ENCODE measurements at regions not wholly inside any gene's neighbourhood (a gene's known extent, or its start where the extent isn't known, plus 50 kb on each side); places are given as distances from the start of the nearest gene placed in this dataset.
"Not testable (repeated sequence)": the region's sequence is repeated elsewhere in the genome, so short reads cannot be mapped to it uniquely, and the experiment has no call there.

- not testable (repeated sequence) for DNase-seq
Measured at GRCh38 chr16:29327631-29328408, 78.7 kb downstream of the NPIPB11 start.

GRCh38 chr16:29326164-29327125 lies 80.1 kb downstream of the NPIPB11 start:
- DNase-seq: not testable (repeated sequence)

GRCh38 chr16:29323725-29324124 lies 82.8 kb downstream of the NPIPB11 start:
- DNase-seq: not testable (repeated sequence)

GRCh38 chr16:29321585-29321984 lies 84.9 kb downstream of the NPIPB11 start:
- no peak for DNase-seq

GRCh38 chr16:29321000-29321393 lies 85.5 kb downstream of the NPIPB11 start:
- no peak for DNase-seq

- no peak for DNase-seq
Measured at GRCh38 chr16:29320274-29320999, 86.1 kb downstream of the NPIPB11 start.

- no peak for DNase-seq
Measured at GRCh38 chr16:29319726-29320125, 86.8 kb downstream of the NPIPB11 start.

GRCh38 chr16:29318561-29318968 lies 87.9 kb downstream of the NPIPB11 start:
- not testable (repeated sequence) for DNase-seq

- DNase-seq: no peak
Measured at GRCh38 chr16:29318037-29318436, 88.5 kb downstream of the NPIPB11 start.

- DNase-seq: no peak
Measured at GRCh38 chr16:29317269-29317668, 89.2 kb downstream of the NPIPB11 start.

- no peak for DNase-seq
Measured at GRCh38 chr16:29316761-29317183, 89.7 kb downstream of the NPIPB11 start.

- DNase-seq: no peak
Measured at GRCh38 chr16:29315916-29316517, 90.5 kb downstream of the NPIPB11 start.

- no peak for DNase-seq
Measured at GRCh38 chr16:29315046-29315445, 91.5 kb downstream of the NPIPB11 start.

GRCh38 chr16:29314292-29314934 lies 92.1 kb downstream of the NPIPB11 start:
- no peak for DNase-seq

GRCh38 chr16:29313559-29314048 lies 92.9 kb downstream of the NPIPB11 start:
- DNase-seq: no peak

GRCh38 chr16:29312835-29313558 lies 93.5 kb downstream of the NPIPB11 start:
- DNase-seq: no peak

- not testable (repeated sequence) for DNase-seq
Measured at GRCh38 chr16:29312345-29312675, 94.2 kb downstream of the NPIPB11 start.

- DNase-seq: no peak
Measured at GRCh38 chr16:29311461-29312344, 94.8 kb downstream of the NPIPB11 start.

GRCh38 chr16:29310852-29311314 lies 95.6 kb downstream of the NPIPB11 start:
- DNase-seq: no peak

- DNase-seq: not testable (repeated sequence)
Measured at GRCh38 chr16:29310243-29310642, 96.3 kb downstream of the NPIPB11 start.
